GM21576 (cell line): ENCODE measurements at regions not wholly inside any gene's neighbourhood (a gene's known extent, or its start where the extent isn't known, plus 50 kb on each side); places are given as distances from the start of the nearest gene placed in this dataset.
A peak's percentile ranks its signal among the peaks of the same experiment; 100 is the strongest.

Experiments used
- ATAC-seq: cut with Tn5 transposase; IDR thresholded peaks from one replicate; pipeline ENCODE4 v1.9.1; 2021; ENCODE audit warnings: mild to moderate bottlenecking, moderate library complexity; ENCODE audit not compliant: unreplicated experiment

DNA sequence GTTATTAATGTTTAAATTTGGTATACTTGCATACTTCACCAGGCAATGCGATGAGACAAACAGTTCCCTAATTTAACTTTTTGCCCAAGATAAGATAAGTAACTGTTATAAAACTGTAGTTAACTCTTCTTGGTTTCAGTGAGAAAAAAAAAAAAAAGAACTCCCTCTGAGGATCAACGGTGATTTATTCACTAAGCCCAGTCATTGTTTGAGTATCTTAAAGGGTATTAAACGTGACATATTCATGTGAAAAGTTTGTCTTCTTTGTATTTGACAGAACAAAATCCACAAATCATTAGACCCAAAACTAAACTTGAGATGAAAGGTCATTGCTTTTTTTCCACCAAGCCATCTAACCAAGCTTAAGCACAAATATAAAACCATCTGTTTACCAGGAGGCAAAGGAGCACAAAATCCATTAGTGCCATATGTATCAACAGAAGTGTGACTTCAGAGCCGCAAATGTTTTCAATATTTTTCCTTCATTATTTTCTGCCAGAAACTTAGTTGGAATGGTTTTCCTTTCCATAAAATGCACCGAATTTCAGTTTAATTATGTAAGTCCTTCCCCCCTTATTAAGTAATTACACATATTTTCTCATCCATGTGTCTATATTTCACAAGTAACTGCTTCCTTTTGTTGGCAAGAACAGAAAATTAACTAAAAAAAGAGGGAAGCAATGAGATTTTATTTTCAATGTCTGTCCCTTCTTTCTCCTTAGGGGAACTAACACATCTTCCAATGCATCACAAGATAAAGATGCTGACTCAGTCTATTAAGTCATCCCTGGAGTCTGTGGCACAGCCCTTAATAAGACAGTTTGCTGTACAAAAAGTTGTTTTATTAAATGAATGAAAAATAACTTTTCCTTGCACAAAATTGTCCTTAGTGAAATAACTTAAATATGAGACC lies 92.2 kb upstream of the RAP2B start:
- ATAC-seq, result no peak

DNA sequence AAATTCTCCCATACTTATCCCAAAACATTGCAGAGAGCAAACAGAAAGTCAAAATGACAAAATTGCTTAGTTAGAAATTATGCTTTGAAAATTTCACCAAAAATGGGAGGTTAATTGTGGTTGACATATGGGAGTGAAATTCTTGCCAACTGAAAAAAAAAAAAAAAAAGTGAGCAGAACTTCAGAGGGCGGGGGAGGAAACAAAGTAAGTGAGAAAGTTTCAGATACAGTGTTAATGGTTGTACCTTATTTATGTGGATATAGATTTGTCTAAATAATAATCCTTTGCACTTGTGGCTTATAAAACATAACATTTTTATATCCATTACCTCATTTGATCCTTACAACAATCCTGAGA lies 91.5 kb upstream of the RAP2B start:
- ATAC-seq, result no peak

DNA sequence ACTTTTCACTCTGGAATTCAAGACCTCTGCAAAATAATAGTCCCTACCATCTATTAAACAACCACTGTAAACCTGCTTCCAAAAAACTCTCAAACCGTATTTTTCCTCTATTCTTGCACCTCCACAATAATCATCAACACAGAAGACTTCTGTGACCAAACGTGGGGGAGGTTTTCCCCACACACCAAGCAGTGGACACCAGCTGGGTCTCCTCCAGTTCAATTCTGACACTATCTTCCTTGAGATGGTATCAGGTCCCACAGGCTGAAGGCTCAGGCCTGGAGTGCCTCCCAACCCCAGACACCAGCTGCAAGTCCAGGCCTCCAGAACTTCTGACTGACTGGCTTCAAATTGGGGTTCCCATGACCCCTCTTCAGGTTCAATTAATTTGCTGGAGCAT lies 89.6 kb upstream of the RAP2B start:
- no peak for ATAC-seq

DNA sequence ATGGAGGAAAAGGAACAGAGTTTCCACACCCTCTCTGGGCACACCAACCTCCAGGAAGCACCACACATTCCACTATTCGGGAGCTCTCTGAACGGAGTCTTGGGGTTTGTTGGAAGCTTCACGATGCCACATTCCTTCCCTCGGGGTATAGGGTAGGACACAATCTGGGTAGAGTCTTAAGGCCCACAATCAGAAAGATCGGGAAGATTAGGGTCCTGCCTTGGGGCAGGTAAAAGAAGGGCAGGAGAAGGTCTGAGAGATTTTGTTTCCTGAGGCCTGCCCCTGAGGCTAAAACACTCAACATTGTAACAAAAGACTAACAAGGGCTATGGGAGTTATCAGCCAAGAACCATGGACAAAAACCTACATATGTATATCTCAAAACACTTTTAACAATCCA lies 89.2 kb upstream of the RAP2B start:
- ATAC-seq, result no peak

DNA sequence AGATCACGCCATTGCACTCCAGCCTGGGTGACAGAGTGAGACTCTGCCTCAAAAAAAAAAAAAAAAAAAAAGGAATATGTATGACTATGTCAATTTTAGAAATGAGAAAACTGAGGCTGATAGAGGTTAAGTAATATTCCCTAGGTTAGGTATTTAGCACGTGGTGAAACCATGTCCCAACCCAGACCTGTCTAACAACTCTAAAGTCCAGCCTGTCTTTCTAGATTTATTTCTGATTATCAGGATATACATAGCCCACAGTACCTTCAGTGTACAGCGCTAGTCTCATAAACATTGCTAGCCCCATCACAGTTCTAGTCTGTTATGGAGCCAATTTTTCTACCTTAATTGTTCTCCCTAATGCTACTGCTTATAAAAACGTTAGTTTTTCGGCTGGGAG lies 88.4 kb upstream of the RAP2B start:
- no peak for ATAC-seq

DNA sequence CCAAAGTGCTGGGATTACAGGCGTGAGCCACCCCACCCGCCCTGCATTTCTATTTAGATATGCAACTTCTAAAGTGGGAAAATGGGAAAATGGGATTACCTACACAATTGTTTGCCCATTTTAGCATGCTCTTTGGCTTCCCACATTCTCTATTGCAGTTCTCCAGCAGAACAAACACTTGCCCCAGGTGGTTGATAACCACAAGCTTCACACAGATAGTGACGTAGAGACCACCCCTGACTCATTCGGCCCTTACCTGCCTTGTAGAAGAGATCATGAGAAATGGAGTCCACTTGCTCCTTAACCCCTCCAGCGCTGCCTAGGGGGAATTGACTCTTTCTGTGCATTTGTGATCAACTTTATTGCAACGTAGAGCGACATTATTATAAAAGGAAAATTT lies 83.2 kb upstream of the RAP2B start:
- ATAC-seq, result no peak

DNA sequence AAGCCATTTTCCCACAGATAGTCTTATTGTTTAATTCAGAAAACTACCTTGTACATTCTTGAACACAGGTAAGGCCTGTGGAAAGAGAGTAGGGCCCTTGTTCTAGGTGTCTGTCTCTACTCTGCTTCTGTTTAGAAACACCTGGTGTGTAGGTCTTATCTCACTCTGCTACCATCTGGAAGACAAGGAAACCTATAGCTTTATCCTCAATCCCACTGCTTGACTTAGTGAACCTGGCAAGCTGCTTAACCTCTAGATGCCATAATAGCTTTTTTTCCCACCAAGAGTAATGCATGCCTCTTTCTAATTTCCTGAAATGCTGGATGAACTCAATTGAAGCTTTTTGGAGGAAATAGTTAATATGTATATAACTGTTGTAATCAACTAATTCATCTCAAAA lies 82.6 kb upstream of the RAP2B start:
- ATAC-seq, result no peak

DNA sequence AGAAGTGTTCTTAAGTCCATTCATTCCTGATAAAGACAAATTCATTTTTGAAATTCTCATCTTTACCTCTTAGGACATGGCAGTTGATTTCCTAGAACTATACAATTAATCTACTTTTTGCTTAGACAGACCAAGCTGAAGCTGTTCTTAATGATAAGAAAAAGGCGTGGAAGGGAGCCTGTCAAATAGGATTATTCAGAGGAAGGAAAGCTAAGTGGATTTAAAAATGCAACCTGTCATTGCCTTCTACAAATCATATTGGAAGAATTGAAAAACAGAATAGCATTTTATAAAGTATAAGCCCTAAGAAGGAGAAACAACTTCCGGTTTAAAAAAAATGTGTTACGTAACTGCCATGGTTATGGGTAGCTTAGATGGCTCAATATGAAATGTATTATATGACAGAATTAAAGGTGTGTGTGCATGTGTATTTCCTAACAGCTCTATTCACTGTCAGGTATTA lies 81.2 kb upstream of the RAP2B start:
- ATAC-seq, result no peak

DNA sequence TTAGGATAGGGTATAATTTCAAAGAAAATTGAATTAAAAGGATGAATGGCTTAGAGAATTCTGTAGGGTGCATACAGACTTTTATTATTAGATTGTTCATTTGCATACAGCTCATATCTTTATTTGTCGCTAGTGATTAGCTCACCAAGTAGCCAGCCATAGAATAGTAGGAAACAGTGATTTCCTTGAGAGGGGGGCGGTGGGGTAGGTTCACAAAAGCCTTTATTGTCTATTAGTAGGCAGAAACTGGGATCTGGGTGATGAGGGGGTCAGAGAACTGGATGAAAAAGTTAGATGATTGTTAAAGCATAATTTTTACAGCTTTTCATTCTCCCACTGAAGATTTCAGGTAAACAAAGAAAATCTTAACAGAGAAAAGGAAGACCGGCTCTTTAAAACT lies 77.6 kb upstream of the RAP2B start:
- ATAC-seq, result no peak

DNA sequence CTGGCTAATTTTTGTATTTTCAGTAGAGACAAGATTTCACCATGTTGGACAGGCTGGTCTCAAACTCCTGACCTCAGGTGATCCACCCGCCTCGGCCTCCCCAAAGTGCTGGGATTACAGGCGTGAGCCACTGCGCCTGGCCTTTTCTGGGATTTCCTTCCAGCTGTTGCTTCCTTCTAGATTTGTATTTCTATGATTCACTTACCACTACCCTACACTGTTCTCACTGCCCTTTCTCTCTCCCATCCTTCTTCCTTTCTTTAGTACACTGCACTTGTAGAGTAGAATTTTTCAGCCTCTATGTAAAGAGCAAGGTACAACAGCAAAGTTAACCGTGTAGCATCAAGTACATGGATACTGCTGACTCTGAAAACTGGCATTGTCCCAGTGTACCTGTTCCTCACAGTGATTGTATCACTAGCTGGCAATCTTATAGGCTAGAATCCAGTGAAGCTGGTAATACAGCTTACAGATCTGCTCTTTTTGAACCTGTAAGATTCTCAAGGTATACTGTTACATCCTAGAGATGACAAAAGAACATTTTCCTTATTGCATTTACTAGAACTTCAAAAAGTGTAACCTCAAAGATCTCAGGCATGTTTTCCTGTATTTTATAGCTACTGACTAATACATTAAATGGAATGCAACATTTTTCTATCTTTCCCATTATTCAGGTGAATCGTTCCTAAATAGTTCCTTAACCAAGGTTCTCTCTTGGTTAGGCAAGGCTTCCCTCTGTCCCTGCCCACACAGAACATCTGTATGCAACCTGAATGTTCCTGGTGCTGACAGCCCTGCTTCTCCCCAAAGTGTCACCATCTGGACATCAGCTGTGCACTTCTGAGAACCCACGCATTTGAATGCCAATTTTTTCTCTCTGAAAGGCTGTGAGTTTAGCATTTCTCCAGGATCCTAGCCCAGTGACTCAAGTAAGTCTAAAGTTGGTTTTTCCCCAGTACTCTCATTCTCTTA lies 74.1 kb upstream of the RAP2B start:
- ATAC-seq, result no peak

DNA sequence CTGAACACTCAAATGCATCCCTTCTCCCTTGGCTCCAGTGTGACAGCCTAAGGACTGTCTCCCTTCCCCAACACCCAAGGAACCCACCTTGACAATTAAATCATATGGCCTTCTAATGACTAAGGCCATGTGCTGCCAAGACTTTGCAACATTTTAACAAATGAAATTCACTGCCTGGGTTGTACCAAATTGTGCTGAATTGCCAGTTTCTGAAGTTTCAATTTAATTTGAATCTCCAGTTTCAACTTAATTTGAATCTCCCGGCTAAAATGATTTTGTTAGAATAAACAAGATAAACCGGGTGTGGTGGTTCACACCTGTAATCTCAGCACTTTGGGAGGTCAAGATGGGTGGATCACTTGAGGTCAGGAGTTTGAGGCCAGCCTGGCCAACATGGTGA lies 72.4 kb upstream of the RAP2B start:
- ATAC-seq, result no peak

DNA sequence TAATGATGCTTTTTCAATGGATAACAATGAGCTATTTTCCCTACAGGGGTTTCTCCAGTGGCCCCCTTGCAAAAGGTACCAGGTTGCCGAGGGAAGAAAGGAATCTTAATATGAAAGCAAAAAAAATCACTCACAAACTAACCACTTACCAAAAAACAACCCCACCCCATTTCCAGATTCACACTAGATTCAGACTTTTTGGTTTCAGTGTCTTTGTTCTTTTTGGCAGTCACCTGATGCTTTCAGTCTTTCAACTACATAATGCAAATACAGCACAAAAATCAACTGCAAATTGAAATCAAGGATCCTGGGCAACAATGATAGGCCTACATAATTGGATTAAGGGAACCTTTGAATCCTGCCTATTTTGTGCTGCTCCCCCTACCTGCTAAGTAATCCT lies 71.1 kb upstream of the RAP2B start:
- peak; percentile 52 for ATAC-seq

DNA sequence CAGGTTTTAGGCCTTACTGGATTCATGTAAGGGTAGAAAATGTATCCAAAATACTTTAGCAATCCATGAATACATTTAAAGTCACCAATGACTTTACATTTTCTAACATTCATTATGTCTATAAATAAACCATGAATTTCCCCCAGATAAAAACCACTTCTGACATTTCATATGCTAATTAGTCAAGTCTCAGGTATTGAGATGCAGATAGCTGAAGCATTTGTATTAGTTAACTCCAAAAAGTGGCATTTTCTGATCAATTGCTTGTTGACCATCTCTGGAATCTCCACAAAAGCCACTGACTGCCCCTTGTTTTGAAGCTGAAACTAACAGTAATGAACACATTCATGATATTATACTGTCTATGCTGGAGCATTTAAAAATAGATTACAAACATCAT lies 68.4 kb upstream of the RAP2B start:
- ATAC-seq, result no peak

DNA sequence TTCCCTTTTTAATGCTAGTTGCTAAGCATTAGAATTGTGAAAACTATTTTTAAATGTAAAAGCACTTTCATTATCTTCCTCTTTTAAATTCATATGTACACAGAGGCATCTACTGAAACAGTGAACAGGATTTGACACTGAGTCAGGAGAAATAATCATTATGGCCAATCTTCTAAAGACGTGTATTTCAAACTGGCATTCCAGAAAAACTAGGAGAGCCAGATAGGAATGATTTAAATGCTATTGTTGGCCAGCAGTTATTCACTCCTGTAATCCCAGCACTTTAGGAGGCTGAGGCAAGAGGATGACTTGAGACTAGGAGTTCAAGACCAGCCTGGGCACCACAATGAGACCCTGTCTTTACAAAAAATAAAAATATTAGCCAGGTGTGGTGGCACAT lies 67.6 kb upstream of the RAP2B start:
- ATAC-seq, result no peak

DNA sequence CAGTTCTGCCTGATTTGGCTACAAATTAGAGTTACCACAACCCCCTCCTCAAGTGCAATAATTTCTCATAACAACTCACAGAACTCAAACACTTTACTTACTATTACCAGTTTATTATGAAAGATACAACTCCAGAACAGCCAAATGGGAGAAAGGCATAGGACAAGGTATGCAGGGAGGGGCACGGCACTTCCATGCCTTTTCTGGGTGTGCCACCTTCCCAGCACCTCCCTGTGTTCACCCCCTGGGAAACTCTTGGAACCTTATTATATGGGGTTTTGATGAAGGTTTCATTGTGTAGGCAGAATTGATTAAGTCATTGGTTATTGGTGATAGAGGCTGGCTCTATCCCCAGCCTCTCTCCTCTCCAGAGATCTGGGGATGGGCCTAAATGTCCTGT lies 66.6 kb upstream of the RAP2B start:
- ATAC-seq, result no peak

DNA sequence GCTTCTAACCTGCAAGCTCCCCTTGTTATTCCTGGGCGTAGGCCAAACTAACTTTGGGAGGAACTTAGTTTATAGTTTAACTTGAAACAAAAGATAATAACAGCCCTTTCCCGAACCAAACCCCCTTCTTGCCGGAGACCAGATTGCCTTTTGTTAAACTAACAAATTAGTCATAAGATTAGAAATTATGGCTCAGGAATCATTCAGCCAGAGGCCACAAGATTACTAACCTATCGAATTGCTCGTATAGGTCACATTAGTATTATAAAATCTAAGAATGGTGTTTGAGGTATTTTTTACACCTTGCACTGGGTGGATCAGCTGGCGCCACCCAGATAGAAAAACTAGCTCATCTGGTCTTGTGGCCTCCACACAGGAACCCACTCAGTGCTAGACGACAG lies 65.3 kb upstream of the RAP2B start:
- ATAC-seq, result no peak

DNA sequence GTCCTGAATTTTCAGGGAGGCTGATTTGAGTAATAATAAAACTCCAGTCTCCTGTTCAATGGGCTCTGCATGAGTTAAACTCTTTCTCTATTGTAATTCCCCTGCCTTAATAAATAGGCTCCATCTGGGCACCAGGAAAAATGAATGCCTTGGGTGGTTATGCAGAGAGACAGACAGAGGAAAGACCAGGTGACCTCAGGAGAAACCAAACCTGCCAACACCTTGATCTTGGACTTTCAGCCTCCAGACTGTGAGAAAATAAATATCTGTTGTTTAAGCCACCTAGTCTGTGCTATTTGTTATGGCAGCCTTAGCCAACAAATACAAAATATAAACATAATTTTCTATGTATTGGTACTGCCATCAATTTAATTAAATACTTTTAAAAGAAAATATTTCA lies 64.8 kb upstream of the RAP2B start:
- no peak for ATAC-seq

DNA sequence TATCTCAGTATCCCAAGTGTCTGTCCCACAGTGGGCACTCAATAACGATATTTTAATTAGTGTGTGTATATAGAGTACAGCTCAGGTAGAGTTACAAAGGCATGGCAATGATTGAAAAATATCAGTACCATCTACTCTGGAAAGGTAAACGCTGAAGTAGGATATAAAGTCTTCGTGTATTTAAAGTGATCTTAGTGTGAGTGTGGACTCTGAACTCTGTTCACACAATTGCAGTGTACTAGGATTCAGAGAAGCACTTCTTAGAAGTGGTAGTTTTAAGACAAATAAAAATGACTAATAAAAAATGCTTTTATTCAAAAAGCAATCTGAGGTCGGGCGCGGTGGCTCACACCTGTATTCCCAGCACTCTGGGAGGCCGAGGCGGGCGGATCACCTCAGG lies 62.9 kb upstream of the RAP2B start:
- ATAC-seq, result no peak

DNA sequence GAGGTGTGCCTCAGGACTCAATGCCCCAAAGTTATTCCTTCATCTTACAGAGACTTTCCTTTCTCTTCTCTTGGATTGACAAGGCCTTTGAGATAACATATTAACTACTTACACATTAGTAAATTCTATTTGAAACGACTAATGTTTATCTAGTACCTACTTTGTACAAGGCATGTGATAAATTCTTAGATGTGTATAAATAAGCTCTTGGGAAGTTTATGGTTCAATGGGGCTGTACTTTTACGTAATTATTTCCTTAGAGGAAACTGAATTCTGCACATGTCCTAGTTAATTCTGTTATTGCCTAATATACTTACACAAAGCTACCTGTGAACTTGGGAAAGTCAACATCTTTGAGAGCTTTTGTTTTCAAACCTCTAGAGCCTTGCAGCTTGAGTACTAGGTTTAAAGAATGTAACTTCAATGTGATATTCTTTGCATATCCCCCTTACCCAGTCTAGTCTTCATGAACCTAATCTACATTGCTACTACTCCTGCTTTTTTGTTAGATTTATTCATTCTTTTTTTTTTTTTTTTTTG lies 58.5 kb upstream of the RAP2B start:
- ATAC-seq, result no peak

DNA sequence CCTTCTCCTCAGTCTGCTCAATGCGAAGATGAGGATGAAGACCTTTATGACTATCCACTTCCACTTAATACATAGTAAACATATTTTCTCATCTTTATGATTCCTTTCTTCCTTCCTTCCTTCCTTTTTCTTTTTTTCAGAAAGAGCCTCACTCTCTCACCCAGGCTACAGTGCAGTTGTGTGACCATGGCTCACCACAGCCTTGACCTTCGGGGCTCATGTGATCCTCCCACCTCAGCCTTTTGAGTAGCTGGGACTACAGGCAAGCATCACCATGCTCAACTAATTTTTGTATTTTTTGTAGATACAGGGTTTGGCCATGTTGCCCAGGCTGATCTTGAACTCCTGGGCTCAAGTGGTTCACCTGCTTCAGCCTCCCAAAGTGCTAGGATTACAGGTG lies 52.0 kb upstream of the RAP2B start:
- ATAC-seq, result no peak

DNA sequence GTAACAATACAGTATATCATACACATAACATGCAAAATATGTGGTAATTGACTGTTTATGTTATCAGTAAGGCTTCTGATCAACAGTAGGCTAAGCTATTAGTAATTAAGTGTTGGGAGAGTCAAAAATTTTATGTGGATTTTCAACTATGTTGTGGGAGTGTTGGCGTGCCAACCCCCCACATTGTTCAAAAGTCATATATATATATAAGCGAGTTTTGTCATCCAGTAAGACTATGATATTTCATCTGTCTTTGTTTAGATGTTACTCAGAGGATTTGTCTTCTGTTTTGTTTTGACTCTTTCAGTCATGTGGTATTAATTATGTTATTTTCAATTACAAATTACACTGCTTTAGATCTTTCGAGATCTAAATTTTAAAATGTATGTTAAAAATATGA lies 51.0 kb upstream of the RAP2B start:
- ATAC-seq, result no peak
